NT2/D1 (cell line): ENCODE measurements at regions not wholly inside any gene's neighbourhood (a gene's known extent, or its start where the extent isn't known, plus 50 kb on each side); places are given as distances from the start of the nearest gene placed in this dataset.

Source experiments
- DNase-seq: peaks from one replicate; pipeline ENCODE4 v3.0.0-alpha.2; 2011; ENCODE audit warnings: low read depth, low spot score
- H3K27me3 ChIP-seq: 2 replicates; pipeline ENCODE4 v1.6.0; 2011; ENCODE audit warnings: mild to moderate bottlenecking; ENCODE audit not compliant: insufficient read length, insufficient read depth
- H3K36me3 ChIP-seq: 2 replicates; pipeline ENCODE4 v1.6.1; 2011; ENCODE audit warnings: mild to moderate bottlenecking, low read length, mixed read lengths; ENCODE audit not compliant: insufficient read depth, insufficient read length
- H3K4me1 ChIP-seq: 2 replicates; pipeline ENCODE4 v1.5.1; 2011; ENCODE audit not compliant: insufficient read depth, insufficient read length
- H3K4me3 ChIP-seq: 2 replicates; pipeline ENCODE4 v1.5.1; 2011; ENCODE audit warnings: low read depth; ENCODE audit not compliant: insufficient read length
- H3K9ac ChIP-seq: 2 replicates; pipeline ENCODE4 v1.6.0; 2011; ENCODE audit warnings: low read depth; ENCODE audit not compliant: insufficient read length
- H3K9me3 ChIP-seq: 2 replicates; pipeline ENCODE4 v1.5.1; 2011; ENCODE audit warnings: mild to moderate bottlenecking, low read length; ENCODE audit not compliant: insufficient read depth
- SUZ12 ChIP-seq: IDR thresholded peaks from 2 replicates; pipeline ENCODE4 v1.6.1; 2011; ENCODE audit not compliant: insufficient read length, insufficient read depth; ENCODE audit errors: extremely low read depth
- YY1 ChIP-seq: IDR thresholded peaks from 2 replicates; pipeline ENCODE4 v1.6.1; 2011; ENCODE audit not compliant: insufficient read length, insufficient read depth
- ZNF274 ChIP-seq: IDR thresholded peaks from 2 replicates; pipeline ENCODE4 v1.6.1; 2011; ENCODE audit warnings: mild to moderate bottlenecking, low read depth, low read length

GRCh38 chr13:29684441-29684840 lies 89.0 kb upstream of the SLC7A1 start:
- no peak for TF ChIP-seq SUZ12
- TF ChIP-seq YY1 = no peak
- TF ChIP-seq ZNF274 = no peak
- H3K9me3 ChIP-seq = no peaks in the 10 kb centered on the region
- no peaks in the 10 kb centered on the region for H3K36me3 ChIP-seq
- no peak overlapping the region for H3K9ac ChIP-seq
- DNase-seq = no peak
- H3K4me3 ChIP-seq = no peak overlapping the region
- H3K4me1 ChIP-seq = no peaks in the 10 kb centered on the region
- H3K27me3 ChIP-seq = no peaks in the 10 kb centered on the region

- no peak for TF ChIP-seq ZNF274
- TF ChIP-seq YY1 = no peak
- no peak for TF ChIP-seq SUZ12
- H3K9ac ChIP-seq = no peak overlapping the region
- H3K4me1 ChIP-seq = no peaks in the 10 kb centered on the region
- no peaks in the 10 kb centered on the region for H3K36me3 ChIP-seq
- no peaks in the 10 kb centered on the region for H3K27me3 ChIP-seq
- no peaks in the 10 kb centered on the region for H3K9me3 ChIP-seq
- no peak for DNase-seq
- H3K4me3 ChIP-seq = no peak overlapping the region
Measured at GRCh38 chr13:29683041-29683440, 87.6 kb upstream of the SLC7A1 start.

GRCh38 chr13:29681864-29682263 lies 86.4 kb upstream of the SLC7A1 start:
- no peak for DNase-seq
- Histone ChIP-seq H3K4me3 (no peak overlapping the region), H3K4me1 (no peaks in the 10 kb centered on the region), H3K27me3 (no peaks in the 10 kb centered on the region), H3K9me3 (no peaks in the 10 kb centered on the region), H3K36me3 (no peaks in the 10 kb centered on the region), H3K9ac (no peak overlapping the region)
- TF ChIP-seq YY1 (no peak), SUZ12 (no peak), ZNF274 (no peak)

GRCh38 chr13:29679396-29680053 lies 84.0 kb upstream of the SLC7A1 start:
- TF ChIP-seq ZNF274 (no peak), YY1 (no peak), SUZ12 (no peak)
- H3K9me3 ChIP-seq = no peaks in the 10 kb centered on the region
- no peak for DNase-seq
- H3K9ac ChIP-seq = no peak overlapping the region
- H3K4me3 ChIP-seq = no peak overlapping the region
- no peaks in the 10 kb centered on the region for H3K27me3 ChIP-seq
- H3K36me3 ChIP-seq = no peaks in the 10 kb centered on the region
- H3K4me1 ChIP-seq = no peaks in the 10 kb centered on the region

GRCh38 chr13:29677627-29678026 lies 82.1 kb upstream of the SLC7A1 start:
- no peak for DNase-seq
- no peaks in the 10 kb centered on the region for H3K4me1 ChIP-seq
- H3K9ac ChIP-seq = no peak overlapping the region
- no peak for TF ChIP-seq ZNF274
- H3K27me3 ChIP-seq = no peaks in the 10 kb centered on the region
- no peaks in the 10 kb centered on the region for H3K9me3 ChIP-seq
- no peaks in the 10 kb centered on the region for H3K36me3 ChIP-seq
- H3K4me3 ChIP-seq = no peak overlapping the region

- TF ChIP-seq ZNF274 (no peak), SUZ12 (no peak), YY1 (no peak)
- Histone ChIP-seq H3K9ac (no peak overlapping the region), H3K4me1 (no peaks in the 10 kb centered on the region), H3K36me3 (no peaks in the 10 kb centered on the region), H3K27me3 (no peaks in the 10 kb centered on the region), H3K4me3 (no peak overlapping the region), H3K9me3 (no peaks in the 10 kb centered on the region)
- no peak for DNase-seq
Measured at GRCh38 chr13:29676941-29677452, 81.5 kb upstream of the SLC7A1 start.

GRCh38 chr13:29676535-29676934 lies 81.0 kb upstream of the SLC7A1 start:
- Histone ChIP-seq H3K4me3 (no peak overlapping the region), H3K9ac (no peak overlapping the region), H3K27me3 (no peaks in the 10 kb centered on the region), H3K36me3 (no peaks in the 10 kb centered on the region), H3K9me3 (no peaks in the 10 kb centered on the region), H3K4me1 (no peaks in the 10 kb centered on the region)
- no peak for TF ChIP-seq YY1
- TF ChIP-seq ZNF274 = no peak
- TF ChIP-seq SUZ12 = no peak
- DNase-seq = no peak

- no peak for DNase-seq
- Histone ChIP-seq H3K9me3 (no peaks in the 10 kb centered on the region), H3K27me3 (no peaks in the 10 kb centered on the region), H3K9ac (no peak overlapping the region), H3K4me1 (no peaks in the 10 kb centered on the region), H3K4me3 (no peak overlapping the region), H3K36me3 (no peaks in the 10 kb centered on the region)
- TF ChIP-seq ZNF274 (no peak), YY1 (no peak), SUZ12 (no peak)
Measured at GRCh38 chr13:29674532-29674931, 79.0 kb upstream of the SLC7A1 start.
